Pancreas (tissue), 10 donors: ENCODE measurements at regions not wholly inside any gene's neighbourhood (a gene's known extent, or its start where the extent isn't known, plus 50 kb on each side); places are given as distances from the start of the nearest gene placed in this dataset.

Source experiments
- ATAC-seq, 4 donors: fragments of 200-7000 bp; cut with Tn5 transposase; one replicate each; pipeline versions ENCODE4 v1.8.0 to v1.9.1; 2020; ENCODE audit warnings: mild to moderate bottlenecking in 4 of 4, moderate library complexity in 4 of 4
- DNase-seq, 6 donors: peaks; one replicate each; pipeline ENCODE4 v3.0.0-alpha.2; 2020
- FAIRE-seq: peaks from 2 replicates; lab custom pipeline; 2012; peaks lifted over from hg19 to GRCh38; lab: Jason Lieb, UNC
- H3K27ac ChIP-seq, 4 donors: fragments of 200-600 bp; sonication (generic); 1 replicate in 3 of 4; 2 replicates in 1 of 4; pipeline versions ENCODE4 v1.5.0 to v1.8.0; 2020
- H3K27me3 ChIP-seq, 4 donors: fragments of 200-600 bp; one replicate each; pipeline ENCODE4 v1.8.0; 2021
- H3K36me3 ChIP-seq, 3 donors: fragments of 200-600 bp; sonication (generic) in 1 of 3; one replicate each; pipeline versions ENCODE4 v1.5.0 to v1.8.0; 2020 to 2021
- H3K4me1 ChIP-seq, 3 donors: fragments of 200-600 bp; one replicate each; pipeline ENCODE4 v1.8.0; 2021
- H3K4me3 ChIP-seq, 4 donors: fragments of 200-600 bp; sonication (generic) in 2 of 4; one replicate each; pipeline versions ENCODE4 v1.5.0 to v1.8.0; 2020 to 2021
- H3K9me3 ChIP-seq, 4 donors: fragments of 200-600 bp; one replicate each; pipeline ENCODE4 v1.8.0; 2021
- CTCF ChIP-seq, 4 donors: fragments of 200-600 bp; sonication (generic) in 3 of 4; IDR thresholded peaks; one replicate each; pipeline versions ENCODE4 v1.5.0 to v1.8.0; 2021; ENCODE audit warnings: antibody characterized with exemption in 4 of 4
- WGBS, 2 donors: extraction: QIAGEN DNeasy Blood & Tissue Kit; methylation state at CpG; one replicate each; pipeline ENCODE4 v1.1.7; 2013; 5-methylcytosine and 5-hydroxymethylcytosine counted together
- intact Hi-C, 3 donors: fragments of 100-400 bp; cut with DNase I; formaldehyde crosslinking; loops; one replicate each; pipeline versions ENCODE4 v1.11.1 to v1.14.2; 2022
- donor health status: healthy with polysubstance abuse.
- donor health status: DM: no; HTN: no; CAD: no; lungs with moderate emphysema.
- donor health status: DM: no; HTN: no; CAD: no.
- donor health status: control.
- donor health status: control.
- donor health status: Bipolar disorder and iron deficiency.
- donor health status: DM: yes; HTN: yes; CAD: no.
- donor health status: DM: no; HTN: no; CAD: no.
- donor health status: DM: no; HTN: no; CAD: no.
- donor health status: DM: yes; HTN: yes; CAD: no.

- FAIRE-seq, result no peak
- no peak overlapping the region for H3K27ac ChIP-seq
- TF ChIP-seq CTCF (IDR thresholded peaks at IDR 0.05), result no peak
- no peaks in the 10 kb centered on the region for H3K9me3 ChIP-seq
- DNase-seq, result no peak
- no peaks in the 10 kb centered on the region for H3K4me1 ChIP-seq
- H3K4me3 ChIP-seq, result no peak overlapping the region
- no peaks in the 10 kb centered on the region for H3K36me3 ChIP-seq
- intact Hi-C loops, result no loop called here
- H3K27me3 ChIP-seq, result no peaks in the 10 kb centered on the region
- ATAC-seq, result no peak
These were observed 83.3 kb upstream of the IGSF10 start for GRCh38 chr3:151544164-151544548.

GRCh38 chr3:151541178-151541577, 80.3 kb upstream of the IGSF10 start:
- H3K27ac ChIP-seq, result no peak overlapping the region
- ATAC-seq (no peak), DNase-seq (no peak), FAIRE-seq (no peak)
- H3K4me3 ChIP-seq, result no peak overlapping the region
- no peak for TF ChIP-seq CTCF (IDR thresholded peaks at IDR 0.05)
- H3K9me3 ChIP-seq, result no peaks in the 10 kb centered on the region
- H3K4me1 ChIP-seq, result no peaks in the 10 kb centered on the region
- intact Hi-C loops, result no loop called here
- H3K27me3 ChIP-seq, result no peaks in the 10 kb centered on the region
- no peaks in the 10 kb centered on the region for H3K36me3 ChIP-seq

GRCh38 chr3:151539599-151539998, 78.7 kb upstream of the IGSF10 start:
- no peak for TF ChIP-seq CTCF (IDR thresholded peaks at IDR 0.05)
- H3K36me3 ChIP-seq, result no peaks in the 10 kb centered on the region
- H3K4me1 ChIP-seq, result no peaks in the 10 kb centered on the region
- 64 to 75% methylated on average over 3 of the region's 3 CpGs for WGBS, 2 donors
- ATAC-seq, result no peak
- H3K27me3 ChIP-seq, result no peaks in the 10 kb centered on the region
- no peak overlapping the region for H3K4me3 ChIP-seq
- H3K27ac ChIP-seq, result no peak overlapping the region
- intact Hi-C loops, result no loop called here
- H3K9me3 ChIP-seq, result no peaks in the 10 kb centered on the region
- no peak for FAIRE-seq
- no peak for DNase-seq

GRCh38 chr3:151538456-151539393, 77.9 kb upstream of the IGSF10 start:
- TF ChIP-seq CTCF (IDR thresholded peaks at IDR 0.05), result no peak
- Histone ChIP-seq H3K36me3 (no peaks in the 10 kb centered on the region), H3K27me3 (no peaks in the 10 kb centered on the region), H3K9me3 (no peaks in the 10 kb centered on the region), H3K27ac (no peak overlapping the region), H3K4me1 (no peaks in the 10 kb centered on the region), H3K4me3 (no peak overlapping the region)
- WGBS, 2 donors, result 56 to 61% methylated on average over 15 of the region's 15 CpGs
- DNase-seq (peak in 1 of 6 donors; percentile 15), ATAC-seq (peak in 2 of 4 donors; percentile 36 to 66), FAIRE-seq (no peak)
- intact Hi-C loops, result no loop called here

- DNase-seq, result no peak
- intact Hi-C loops, result no loop called here
- H3K36me3 ChIP-seq, result no peaks in the 10 kb centered on the region
- no peak overlapping the region for H3K27ac ChIP-seq
- TF ChIP-seq CTCF (IDR thresholded peaks at IDR 0.05), result no peak
- H3K4me3 ChIP-seq, result no peak overlapping the region
- H3K4me1 ChIP-seq, result no peaks in the 10 kb centered on the region
- 41 to 59% methylated on average over 3 of the region's 3 CpGs for WGBS, 2 donors
- no peak for FAIRE-seq
- H3K27me3 ChIP-seq, result no peaks in the 10 kb centered on the region
- peak in 1 of 4 donors; percentile 32 for ATAC-seq
- H3K9me3 ChIP-seq, result no peaks in the 10 kb centered on the region
These were observed 76.9 kb upstream of the IGSF10 start for GRCh38 chr3:151537726-151538125.
